GM23338 (cell line): ENCODE measurements at regions not wholly inside any gene's neighbourhood (a gene's known extent, or its start where the extent isn't known, plus 50 kb on each side); places are given as distances from the start of the nearest gene placed in this dataset.

Source experiments
- ATAC-seq: fragments of 200-7000 bp; cut with Tn5 transposase; 3 replicates; pipeline ENCODE4 v1.9.1; 2020
- DNase-seq: peaks from one replicate; pipeline ENCODE4 v3.0.0-alpha.2; 2015; ENCODE audit warnings: low spot score
- H2AFZ ChIP-seq: fragments of 200-600 bp; sonication (generic); 2 replicates; pipeline ENCODE4 v1.8.0; 2016; ENCODE audit warnings: antibody characterized with exemption, mild to moderate bottlenecking, moderate library complexity
- H3F3A ChIP-seq: fragments of 200-600 bp; sonication (generic); replicated peaks from 2 replicates; pipeline ENCODE4 v1.8.0; 2017; ENCODE audit warnings: antibody characterized with exemption, mixed run types, low read depth
- H3K27ac ChIP-seq: fragments of 200-600 bp; sonication (generic); 2 replicates; pipeline ENCODE4 v1.6.1; 2016; ENCODE audit warnings: low read depth
- H3K27me3 ChIP-seq: fragments of 200-600 bp; sonication (generic); 2 replicates; pipeline ENCODE4 v1.8.0; 2016; ENCODE audit warnings: mild to moderate bottlenecking, mixed run types, moderate library complexity; ENCODE audit not compliant: insufficient read depth
- H3K36me3 ChIP-seq: fragments of 200-600 bp; sonication (generic); 2 replicates; pipeline ENCODE4 v1.8.0; 2016; ENCODE audit warnings: mild to moderate bottlenecking; ENCODE audit not compliant: insufficient read depth
- H3K4me1 ChIP-seq: fragments of 200-600 bp; sonication (generic); 2 replicates; pipeline ENCODE4 v1.8.0; 2016; ENCODE audit warnings: mild to moderate bottlenecking, moderate library complexity; ENCODE audit not compliant: insufficient read depth
- H3K4me2 ChIP-seq: fragments of 200-600 bp; sonication (generic); 2 replicates; pipeline ENCODE4 v1.7.1; 2017; ENCODE audit warnings: mixed run types
- H3K4me3 ChIP-seq: fragments of 200-600 bp; sonication (generic); 2 replicates; pipeline ENCODE4 v1.6.1; 2016; ENCODE audit warnings: mixed run types
- H3K79me2 ChIP-seq: fragments of 200-600 bp; sonication (generic); replicated peaks from 2 replicates; pipeline ENCODE4 v1.8.0; 2017; ENCODE audit warnings: mild to moderate bottlenecking; ENCODE audit not compliant: insufficient read depth
- H3K9me2 ChIP-seq: fragments of 200-600 bp; sonication (generic); 2 replicates; pipeline ENCODE4 v1.8.0; 2017; ENCODE audit not compliant: insufficient read depth
- H4K20me1 ChIP-seq: fragments of 200-600 bp; sonication (generic); replicated peaks from 2 replicates; pipeline ENCODE4 v1.8.0; 2017; ENCODE audit warnings: mild to moderate bottlenecking; ENCODE audit not compliant: insufficient read depth
- H3K27ac Mint-ChIP-seq: 2 replicates; pipeline ENCODE4 v1.8.0; 2020; ENCODE audit warnings: inconsistent platforms, mild to moderate bottlenecking, moderate library complexity, mixed read lengths
- H3K27me3 Mint-ChIP-seq: 3 replicates; pipeline ENCODE4 v1.8.0; 2022; ENCODE audit warnings: low read depth, mild to moderate bottlenecking, moderate library complexity, mixed read lengths, inconsistent platforms; ENCODE audit not compliant: insufficient read depth, poor library complexity
- H3K36me3 Mint-ChIP-seq: 3 replicates; pipeline ENCODE4 v1.8.0; 2021; ENCODE audit warnings: low read depth, mild to moderate bottlenecking, inconsistent platforms, moderate library complexity, mixed read lengths
- H3K4me1 Mint-ChIP-seq: 3 replicates; pipeline ENCODE4 v1.8.0; 2020; ENCODE audit warnings: mild to moderate bottlenecking, inconsistent platforms, mixed read lengths
- H3K4me3 Mint-ChIP-seq: 3 replicates; pipeline ENCODE4 v1.8.0; 2021; ENCODE audit warnings: moderate library complexity, mild to moderate bottlenecking, inconsistent platforms, mixed read lengths
- H3K9me3 Mint-ChIP-seq: 3 replicates; pipeline ENCODE4 v1.8.0; 2020; ENCODE audit warnings: moderate library complexity, mild to moderate bottlenecking, inconsistent platforms, mixed read lengths
- CTCF ChIP-seq, 2 experiments: fragments of 200-600 bp in 1 of 2; sonication (generic) in 1 of 2; conservative IDR thresholded peaks; 2 replicates each; pipeline versions ENCODE4 v1.5.1 to v1.6.1; 2016 to 2017; ENCODE audit warnings: antibody characterized with exemption in 2 of 2, low read depth in 2 of 2, mild to moderate bottlenecking in 2 of 2, moderate library complexity in 1 of 2
- EZH2 ChIP-seq: fragments of 200-600 bp; sonication (generic); IDR thresholded peaks from one replicate; pipeline ENCODE4 v1.8.0; 2017; ENCODE audit warnings: antibody characterized with exemption, mild to moderate bottlenecking, low read depth; ENCODE audit not compliant: unreplicated experiment
- EZH2phosphoT487 ChIP-seq: fragments of 200-600 bp; sonication (generic); IDR thresholded peaks from one replicate; pipeline ENCODE4 v1.8.1; 2018; ENCODE audit warnings: antibody characterized with exemption; ENCODE audit not compliant: unreplicated experiment
- JUNB ChIP-seq: IDR thresholded peaks from one replicate; pipeline ENCODE4 v1.6.1; 2016; ENCODE audit warnings: antibody characterized with exemption; ENCODE audit not compliant: unreplicated experiment
- NANOG ChIP-seq: IDR thresholded peaks from 2 replicates; pipeline ENCODE4 v1.6.1; 2016; ENCODE audit warnings: antibody characterized with exemption, borderline replicate concordance
- POLR2AphosphoS5 ChIP-seq: IDR thresholded peaks from 2 replicates; pipeline ENCODE4 v1.6.1; 2016; ENCODE audit warnings: antibody characterized with exemption, low read depth
- ZNF462 ChIP-seq: fragments of 250-450 bp; sonication (Bioruptor Pico); IDR thresholded peaks from 2 replicates; pipeline ENCODE4 v1.5.0; 2020; ENCODE audit warnings: mild to moderate bottlenecking, moderate library complexity

GRCh38 chr20:53660947-53661381 is 67.3 kb upstream of the ZNF217 start:
- DNase-seq (peak; percentile 54), ATAC-seq (peak; percentile 51)
- Mint-ChIP-seq H3K27me3 (no peaks in the 10 kb centered on the region), H3K27ac (no peak overlapping the region), H3K4me1 (peaks cover 45% of the 10 kb centered on the region), H3K9me3 (no peaks in the 10 kb centered on the region), H3K36me3 (no peaks in the 10 kb centered on the region), H3K4me3 (no peak overlapping the region)
- Histone ChIP-seq H3K4me3 (peak overlapping the region; percentile 64), H4K20me1 (no peaks in the 10 kb centered on the region), H3K9me2 (no peaks in the 10 kb centered on the region), H3K4me2 (peak overlapping the region; percentile 59), H3K36me3 (no peaks in the 10 kb centered on the region), H3K79me2 (no peaks in the 10 kb centered on the region), H3K27me3 (no peaks in the 10 kb centered on the region), H2AFZ (peak overlapping the region; percentile 88; the same call in 1 of the 2 replicates), H3F3A (no peaks in the 10 kb centered on the region; the same call in 1 of the 2 replicates), H3K4me1 (peaks cover 46% of the 10 kb centered on the region), H3K27ac (peak overlapping the region; percentile 11; the same call in 1 of the 2 replicates)
- TF ChIP-seq CTCF (conservative IDR thresholded peaks at IDR 0.05; ENCODE audit: low read depth in 2 of 2): peak in 1 of 2 experiments; percentile 35; a peak in 2 of 4 replicates
- no peak for TF ChIP-seq JUNB
- no peak for TF ChIP-seq EZH2phosphoT487
- no peak for TF ChIP-seq ZNF462 (CRISPR knock-in tag)
- TF ChIP-seq NANOG: no peak
- TF ChIP-seq EZH2: no peak
- TF ChIP-seq POLR2AphosphoS5: no peak
